ENCODE measurements at regions not wholly inside any gene's neighbourhood (a gene's known extent, or its start where the extent isn't known, plus 50 kb on each side); places are given as distances from the start of the nearest gene placed in this dataset.
A peak's percentile ranks its signal among the peaks of the same experiment; 100 is the strongest.

- DNase-seq = no peak
Observed at GRCh38 chr9:107730666-107731065, 241.1 kb upstream of the KLF4 start.

GRCh38 chr9:107727086-107727780, 237.7 kb upstream of the KLF4 start:
- DNase-seq = no peak

DNA sequence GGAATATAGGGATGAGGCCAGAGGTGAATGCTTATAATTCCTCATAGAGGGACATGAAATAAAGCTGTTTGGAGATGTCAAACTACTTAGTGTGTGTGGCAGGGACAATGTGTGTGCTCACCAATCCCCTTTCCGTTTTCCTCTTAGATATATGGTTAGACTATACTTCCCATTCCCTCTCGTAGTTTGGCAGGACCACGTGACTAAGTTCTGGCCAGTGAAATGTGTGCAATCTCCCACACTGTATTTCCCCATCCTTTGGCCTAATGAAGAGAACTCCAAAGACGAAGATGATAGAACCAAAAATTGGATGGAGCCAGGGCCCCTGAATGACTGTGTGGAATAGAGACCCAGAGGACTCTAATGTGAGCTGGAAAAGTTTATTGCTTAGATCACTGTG, 233.4 kb upstream of the KLF4 start:
- DNase-seq = no peak

DNA sequence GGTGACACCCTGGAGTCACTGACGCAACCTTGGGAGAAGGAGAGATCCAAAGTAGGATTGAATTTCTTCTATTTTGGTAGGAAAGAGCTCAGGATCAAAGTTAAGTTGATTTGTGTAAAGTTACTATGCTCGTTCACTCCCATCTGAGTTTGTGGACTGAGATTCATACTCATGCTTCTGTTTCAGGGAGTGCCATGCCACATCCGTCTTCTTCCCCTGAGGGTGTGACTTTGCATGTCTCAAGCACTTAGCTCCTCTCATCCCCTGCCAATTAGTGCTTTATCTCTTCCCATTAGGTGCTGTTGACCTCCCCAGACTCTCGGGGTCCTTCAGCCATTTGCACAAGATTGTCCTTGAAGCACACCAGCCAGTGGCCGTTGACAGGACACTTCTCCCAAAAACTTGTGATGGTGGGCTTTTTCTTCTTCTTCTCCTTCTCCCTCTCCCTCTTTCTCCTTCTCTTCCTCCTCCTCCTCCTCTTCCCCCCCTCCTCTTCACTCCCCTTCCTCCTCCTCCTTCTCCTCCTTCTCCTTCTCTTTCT, 232.2 kb upstream of the KLF4 start:
- no peak for DNase-seq

- no peak for DNase-seq
Observed at GRCh38 chr9:107720501-107720900, 230.9 kb upstream of the KLF4 start.

DNA sequence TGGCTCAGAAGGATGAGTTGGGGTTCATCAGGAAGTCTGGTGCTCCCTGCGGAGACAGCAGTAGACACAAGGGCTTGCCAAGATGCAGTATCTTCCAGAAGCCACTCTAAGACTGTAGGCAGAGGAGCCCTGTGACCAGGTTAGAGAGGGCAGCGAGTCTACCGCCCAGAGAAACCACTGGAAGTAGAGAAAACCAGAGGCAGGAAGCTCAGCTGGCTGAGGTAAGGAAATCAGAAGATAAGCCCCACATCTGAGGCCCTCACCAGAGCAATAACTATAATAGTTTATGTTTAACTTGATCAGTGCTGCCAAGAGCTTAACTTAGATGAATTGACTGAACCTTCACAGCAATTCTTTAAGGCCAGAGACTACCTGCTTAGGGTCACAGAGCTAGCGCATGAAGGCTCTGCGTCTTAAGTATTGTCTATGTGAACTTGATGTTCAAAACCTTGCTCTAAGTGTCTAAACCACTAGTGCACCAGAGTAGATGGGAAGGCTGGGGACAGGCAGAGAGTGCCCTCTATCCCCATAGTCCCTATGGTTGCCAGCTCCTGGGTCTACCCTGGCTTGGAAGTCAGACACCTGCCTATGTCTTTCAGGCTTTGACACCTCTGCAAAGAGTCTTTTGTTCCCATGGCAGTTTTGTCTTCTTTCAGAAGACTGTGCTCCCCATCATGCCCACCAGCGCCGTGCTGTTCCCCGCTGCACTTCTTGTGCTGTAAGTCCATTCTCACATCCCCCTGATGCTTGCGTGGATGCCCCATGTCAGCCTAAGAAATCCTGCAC, 228.2 kb upstream of the KLF4 start:
- DNase-seq = no peak

DNA sequence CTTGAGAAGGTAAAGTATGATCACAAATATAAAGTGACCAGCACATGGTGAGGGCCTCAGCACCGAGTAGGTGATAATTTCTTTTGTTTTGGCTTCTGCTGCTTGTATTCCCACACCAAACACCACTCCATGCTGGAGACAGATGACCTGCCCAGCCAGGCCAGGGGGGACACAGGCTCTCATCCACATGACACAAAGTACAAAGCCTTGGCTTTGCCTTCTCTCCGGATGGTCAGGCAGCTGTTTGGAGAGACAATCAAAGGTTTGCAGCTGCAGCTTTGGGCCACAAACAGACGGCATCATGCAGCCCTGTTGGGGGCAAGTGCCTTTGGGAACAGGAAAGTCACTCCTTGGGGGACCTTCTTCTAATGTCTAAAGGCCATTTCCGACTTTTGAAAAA, 226.2 kb upstream of the KLF4 start:
- DNase-seq = no peak

DNA sequence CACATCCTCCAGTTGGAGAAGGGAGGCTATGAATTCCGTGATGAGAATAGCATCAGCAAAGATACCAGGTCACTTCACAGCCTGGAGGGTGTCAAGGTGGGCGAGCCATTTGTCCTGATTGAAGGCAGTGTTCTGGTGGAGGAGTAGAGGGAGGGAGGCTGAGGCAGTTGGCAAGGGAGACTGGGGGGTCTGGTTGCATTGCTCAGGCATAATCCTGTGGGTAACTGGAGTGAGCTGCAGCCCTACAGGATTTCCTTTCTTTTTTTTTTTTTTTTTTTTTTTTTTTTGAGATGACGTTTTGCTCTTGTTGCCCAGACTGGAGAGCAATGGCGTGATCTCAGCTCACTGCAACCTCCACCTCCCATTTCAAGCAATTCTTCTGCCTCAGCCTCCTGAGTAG, 223.9 kb upstream of the KLF4 start:
- no peak for DNase-seq

DNA sequence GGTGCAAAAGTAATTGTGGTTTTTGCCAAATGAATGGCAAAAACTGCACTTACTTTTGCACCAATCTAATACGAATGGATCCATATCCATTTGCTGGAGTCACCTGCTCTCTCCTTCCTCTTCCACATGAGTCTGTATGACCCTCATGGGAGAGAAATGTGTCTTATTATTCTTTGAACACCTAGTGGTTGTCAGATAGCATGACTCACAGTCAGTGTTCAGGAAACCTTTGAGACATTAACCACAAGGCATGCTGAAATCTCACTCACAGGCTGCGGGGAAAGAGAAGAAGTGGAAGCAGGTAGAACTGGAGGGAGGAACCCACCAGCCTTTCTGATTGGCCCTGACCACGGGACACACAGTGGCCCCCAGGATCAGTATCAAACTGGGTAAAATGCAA, 222.8 kb upstream of the KLF4 start:
- DNase-seq = peak; percentile 27

DNA sequence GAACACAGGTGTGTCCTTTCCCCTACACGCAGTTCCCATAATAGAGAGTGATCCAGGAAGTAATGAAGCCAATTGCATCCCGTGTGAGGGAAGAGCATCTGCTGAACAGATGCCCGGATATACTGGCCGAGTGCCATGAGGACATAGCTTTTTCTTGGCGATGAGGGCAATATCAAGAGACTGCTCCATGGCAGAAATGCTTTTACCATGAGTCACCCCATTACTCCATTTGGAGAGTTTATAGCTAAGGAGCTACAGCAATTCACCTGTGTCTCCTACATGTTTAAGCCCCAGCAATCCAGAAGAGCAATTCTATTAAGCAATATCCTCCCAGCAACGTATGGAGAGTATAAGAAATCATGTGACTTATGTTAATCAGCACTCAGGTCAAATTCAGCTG, 222.0 kb upstream of the KLF4 start:
- DNase-seq = peak; percentile 92

- DNase-seq = peak; percentile 20
Observed at GRCh38 chr9:107710953-107711352, 221.4 kb upstream of the KLF4 start.

DNA sequence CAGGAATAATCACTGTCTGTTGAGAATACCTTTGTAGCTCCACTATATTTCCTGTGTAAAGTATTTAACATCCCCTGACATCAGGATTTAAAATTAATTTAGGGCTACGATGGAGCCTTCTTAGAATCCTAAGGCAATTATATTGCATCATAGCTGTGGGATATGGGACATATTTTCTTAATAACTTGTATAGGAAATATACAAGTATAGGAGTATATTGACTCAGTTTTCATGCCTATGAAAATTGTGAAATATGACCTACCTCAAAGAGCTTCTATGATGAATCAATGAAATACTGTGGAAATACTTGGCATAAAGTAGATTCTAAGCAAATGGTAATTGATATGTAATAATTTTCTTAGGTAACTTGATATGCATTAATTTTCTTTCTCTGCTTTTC, 221.0 kb upstream of the KLF4 start:
- no peak for DNase-seq

GRCh38 chr9:107708791-107709190, 219.2 kb upstream of the KLF4 start:
- no peak for DNase-seq

- peak; percentile 61 for DNase-seq
Observed at GRCh38 chr9:107707915-107708441, 218.4 kb upstream of the KLF4 start.

DNA sequence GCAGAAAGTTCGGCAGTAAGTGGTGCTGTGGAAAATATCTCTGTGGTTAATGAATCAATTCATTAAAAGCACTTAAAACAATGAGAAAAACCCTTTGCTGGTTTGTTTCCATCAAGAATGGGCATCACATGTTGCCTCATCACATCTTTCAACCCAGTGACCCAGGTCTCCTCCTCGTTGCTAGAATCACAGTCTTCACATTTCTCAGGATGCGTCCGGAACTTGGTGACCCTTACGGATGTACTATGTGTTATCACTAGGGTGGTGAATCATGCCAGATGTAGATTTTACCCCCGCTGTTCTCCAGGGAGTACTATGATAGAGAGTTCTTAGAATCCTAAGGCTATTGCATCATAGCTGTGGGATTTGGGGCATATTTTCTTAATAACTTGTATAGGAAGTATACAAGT, 217.9 kb upstream of the KLF4 start:
- DNase-seq = no peak

DNA sequence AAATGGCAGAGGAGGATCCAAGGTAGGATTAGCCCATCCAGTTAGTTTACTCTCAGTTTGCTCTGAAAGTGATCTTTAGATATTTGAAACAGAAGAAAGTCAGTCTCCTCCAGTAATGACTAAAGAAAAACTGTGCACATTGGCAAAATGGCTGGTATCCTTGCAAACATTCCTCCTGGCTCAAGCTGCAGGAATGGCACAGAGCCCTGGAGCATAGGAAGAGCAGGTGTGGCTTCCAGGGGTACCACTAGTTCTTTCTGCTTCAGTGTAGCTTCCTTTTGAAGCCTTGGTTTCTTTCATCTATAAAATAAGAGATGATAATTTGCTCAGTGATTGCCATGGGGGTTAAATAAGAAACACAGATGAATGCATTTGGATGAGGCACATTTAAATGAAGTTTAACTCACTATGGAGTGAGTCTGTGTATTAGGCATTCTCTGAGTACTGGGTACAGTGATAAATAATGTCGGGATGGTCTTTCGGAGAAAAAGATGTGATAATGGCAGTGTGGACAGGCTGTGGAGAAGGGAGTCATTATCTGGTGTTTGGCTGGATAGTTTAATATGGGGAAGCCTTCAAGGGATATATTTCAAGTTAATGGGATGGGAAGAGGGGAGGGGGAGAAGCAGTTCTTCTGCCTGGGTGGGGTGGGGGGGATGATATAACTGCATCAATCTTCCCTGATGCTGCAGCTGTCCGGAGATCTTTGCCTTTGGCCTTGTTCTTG, 217.3 kb upstream of the KLF4 start:
- no peak for DNase-seq

- DNase-seq = no peak
Observed at GRCh38 chr9:107705521-107705920, 216.0 kb upstream of the KLF4 start.

- DNase-seq = no peak
Observed at GRCh38 chr9:107704774-107705173, 215.2 kb upstream of the KLF4 start.

GRCh38 chr9:107703651-107704050, 214.1 kb upstream of the KLF4 start:
- DNase-seq = no peak

DNA sequence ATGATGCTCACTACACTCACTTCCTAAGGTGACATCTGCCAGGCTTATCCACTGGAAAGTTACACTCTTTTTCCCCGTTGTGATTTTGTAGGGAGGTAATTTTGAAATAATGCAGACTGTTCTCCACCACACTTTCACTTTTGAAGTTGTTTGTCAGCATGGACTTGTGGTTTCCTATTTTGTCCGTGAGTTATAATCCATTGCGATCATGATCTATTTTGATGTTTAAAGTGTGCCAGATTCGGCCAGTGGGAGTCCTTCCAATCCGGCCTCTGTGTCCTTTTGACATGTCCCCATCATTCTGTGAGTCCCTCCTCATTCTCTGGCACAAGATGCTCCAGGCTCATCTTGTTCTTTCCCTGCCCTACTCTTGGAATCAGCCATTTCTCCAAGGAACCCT, 211.3 kb upstream of the KLF4 start:
- no peak for DNase-seq

DNA sequence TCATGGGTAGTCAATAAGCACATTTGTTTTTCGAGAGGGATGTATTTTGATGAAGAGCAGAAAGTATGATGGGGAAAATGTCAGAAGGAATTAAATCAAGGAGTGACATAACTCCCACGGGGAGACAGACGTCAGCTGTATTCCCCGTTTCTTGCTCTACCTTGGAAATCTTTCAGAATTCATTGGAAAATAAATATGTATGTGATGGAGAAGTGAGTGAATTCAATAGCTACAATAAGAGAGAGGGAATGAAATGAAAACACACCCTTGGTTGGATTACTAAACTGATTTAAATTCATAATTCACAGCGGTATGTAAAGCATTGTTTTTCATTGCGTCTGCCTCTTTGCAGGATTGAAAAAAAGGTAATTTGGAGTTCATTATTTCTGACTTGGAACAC, 209.7 kb upstream of the KLF4 start:
- no peak for DNase-seq

- no peak for DNase-seq
Observed at GRCh38 chr9:107698779-107699178, 209.2 kb upstream of the KLF4 start.

- no peak for DNase-seq
Observed at GRCh38 chr9:107696302-107696701, 206.7 kb upstream of the KLF4 start.

All from DMS53 (cell line).